HG03280 (cell line): ENCODE measurements at regions not wholly inside any gene's neighbourhood (a gene's known extent, or its start where the extent isn't known, plus 50 kb on each side); places are given as distances from the start of the nearest gene placed in this dataset.

Experiments
- ATAC-seq: cut with Tn5 transposase; IDR thresholded peaks from one replicate; pipeline ENCODE4 v1.9.1; 2021; ENCODE audit warnings: mild to moderate bottlenecking, moderate library complexity; ENCODE audit not compliant: unreplicated experiment

GRCh38 chr12:91935296-91935695 lies 210.3 kb downstream of the BTG1 start:
- no peak for ATAC-seq

DNA sequence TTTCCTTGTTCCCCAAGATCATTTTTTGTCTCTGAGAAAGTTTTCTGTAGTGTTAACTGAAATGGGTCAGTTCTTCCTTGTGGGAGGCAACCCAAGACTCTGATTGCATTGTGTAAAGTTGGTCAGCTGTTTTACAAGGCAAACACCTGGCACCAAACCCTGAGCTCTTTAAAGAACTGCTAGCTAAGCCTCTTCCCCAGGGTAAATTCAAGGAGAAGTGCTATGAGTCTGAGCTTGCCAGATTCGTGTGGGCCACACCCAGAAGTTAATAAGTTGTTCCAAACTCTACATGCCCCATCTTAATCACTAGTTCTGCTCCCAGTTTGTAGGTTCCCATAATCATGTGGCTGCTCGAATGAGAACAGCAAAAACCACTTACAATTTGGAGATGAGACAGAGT lies 214.5 kb downstream of the BTG1 start:
- ATAC-seq: no peak

- ATAC-seq: no peak
Measured at GRCh38 chr12:91928501-91928900, 217.1 kb downstream of the BTG1 start.

- no peak for ATAC-seq
Measured at GRCh38 chr12:91926848-91927247, 218.8 kb downstream of the BTG1 start.

GRCh38 chr12:91924827-91925226 lies 220.8 kb downstream of the BTG1 start:
- no peak for ATAC-seq

DNA sequence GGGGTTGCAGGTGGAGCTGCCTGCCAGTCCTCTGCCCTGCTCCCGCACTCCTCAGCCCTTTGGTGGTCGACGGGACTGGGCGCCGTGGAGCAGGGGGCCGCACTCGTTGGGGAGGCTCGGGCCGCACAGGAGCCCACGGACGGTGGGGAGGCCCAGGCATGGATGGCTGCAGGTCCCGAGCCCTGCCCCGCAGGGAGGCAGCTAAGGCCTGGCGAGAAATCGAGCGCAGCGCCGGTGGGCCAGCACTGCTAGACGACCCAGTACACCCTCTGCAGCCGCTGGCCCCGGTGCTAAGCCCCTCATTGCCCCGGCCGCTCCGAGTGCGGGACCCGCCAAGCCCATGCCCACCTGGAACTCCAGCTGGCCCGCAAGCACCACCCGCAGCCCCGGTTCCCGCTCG lies 221.8 kb downstream of the BTG1 start:
- no peak for ATAC-seq

GRCh38 chr12:91922674-91923073 lies 223.0 kb downstream of the BTG1 start:
- ATAC-seq: no peak

GRCh38 chr12:91922139-91922538 lies 223.5 kb downstream of the BTG1 start:
- ATAC-seq: no peak

DNA sequence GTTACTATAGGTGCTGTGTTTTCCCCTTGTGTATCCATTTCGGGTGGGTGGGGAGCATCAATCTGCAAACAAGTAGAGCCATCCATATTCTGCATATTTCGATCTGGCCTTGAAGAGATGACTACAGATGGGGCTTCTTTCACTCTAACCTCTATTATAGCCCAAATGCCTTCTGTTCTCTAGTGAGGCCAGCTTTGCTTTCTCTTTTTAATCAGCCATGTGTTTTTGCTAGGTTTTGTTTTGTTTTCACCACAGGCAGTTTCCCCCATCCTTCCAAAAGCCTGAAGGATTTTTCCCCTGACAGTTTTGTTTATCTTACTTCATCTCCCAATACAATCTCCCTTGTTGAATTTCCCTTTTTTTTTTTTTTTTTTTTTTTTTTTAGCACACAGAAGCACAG lies 224.1 kb downstream of the BTG1 start:
- ATAC-seq: no peak

GRCh38 chr12:91920741-91921140 lies 224.9 kb downstream of the BTG1 start:
- no peak for ATAC-seq

DNA sequence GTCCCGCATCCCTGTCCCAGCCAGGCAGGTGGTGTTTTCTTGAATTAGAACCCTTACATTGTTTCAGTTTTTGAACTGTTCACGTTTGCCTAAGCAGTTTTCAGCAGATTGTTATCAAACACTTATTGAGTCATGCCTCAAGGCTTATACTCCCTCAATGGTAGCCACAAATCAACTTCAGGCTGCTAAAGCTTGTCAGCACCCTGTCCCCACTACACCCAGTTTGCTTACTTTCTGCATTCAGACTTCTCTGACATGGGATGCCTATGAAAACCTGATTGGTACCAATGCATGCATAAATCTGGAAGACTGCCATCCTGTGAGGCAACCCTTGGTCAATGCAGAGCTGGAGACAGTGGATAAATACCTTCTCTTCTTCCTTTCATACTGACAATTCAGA lies 225.4 kb downstream of the BTG1 start:
- ATAC-seq: no peak

GRCh38 chr12:91918431-91918830 lies 227.2 kb downstream of the BTG1 start:
- ATAC-seq: no peak

DNA sequence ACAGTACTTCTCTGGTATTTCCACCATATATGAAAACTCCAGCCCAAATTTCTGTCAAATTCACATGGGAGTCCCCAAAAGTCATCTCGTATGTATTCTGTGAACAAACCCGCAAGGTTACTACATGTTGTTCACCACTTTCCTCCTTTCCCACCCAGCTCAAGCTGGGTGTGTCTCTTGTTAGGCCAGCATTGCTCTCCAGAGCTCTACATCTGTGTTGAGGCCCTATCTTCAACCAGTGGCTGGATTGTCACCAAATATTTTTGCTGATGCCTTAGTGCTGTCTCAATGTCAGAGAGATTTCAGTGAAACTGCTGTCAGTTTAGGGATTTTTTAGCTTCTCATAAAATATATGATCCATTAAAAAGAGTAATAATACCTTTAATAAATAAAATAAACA lies 230.9 kb downstream of the BTG1 start:
- no peak for ATAC-seq

- no peak for ATAC-seq
Measured at GRCh38 chr12:91913651-91914050, 232.0 kb downstream of the BTG1 start.

GRCh38 chr12:91913124-91913523 lies 232.5 kb downstream of the BTG1 start:
- ATAC-seq: no peak

DNA sequence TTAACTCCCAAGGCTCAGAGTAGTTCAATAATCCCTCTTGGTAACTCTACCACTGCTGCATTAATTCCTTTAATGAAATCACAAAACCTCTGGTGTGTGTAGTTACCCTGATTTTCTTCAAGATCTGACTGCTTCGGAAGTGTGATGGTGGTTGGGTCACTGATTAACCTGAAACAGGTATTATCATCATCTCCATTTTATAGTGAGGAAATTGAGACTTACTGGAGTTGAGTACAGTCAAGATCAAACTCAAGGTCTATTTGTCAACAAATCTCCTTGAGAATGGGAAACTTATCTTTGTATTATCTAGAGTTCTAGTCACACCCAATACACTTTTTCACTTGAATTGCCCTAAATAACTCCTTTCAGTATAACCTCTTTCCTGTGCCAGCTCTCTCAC lies 233.5 kb downstream of the BTG1 start:
- ATAC-seq: no peak

DNA sequence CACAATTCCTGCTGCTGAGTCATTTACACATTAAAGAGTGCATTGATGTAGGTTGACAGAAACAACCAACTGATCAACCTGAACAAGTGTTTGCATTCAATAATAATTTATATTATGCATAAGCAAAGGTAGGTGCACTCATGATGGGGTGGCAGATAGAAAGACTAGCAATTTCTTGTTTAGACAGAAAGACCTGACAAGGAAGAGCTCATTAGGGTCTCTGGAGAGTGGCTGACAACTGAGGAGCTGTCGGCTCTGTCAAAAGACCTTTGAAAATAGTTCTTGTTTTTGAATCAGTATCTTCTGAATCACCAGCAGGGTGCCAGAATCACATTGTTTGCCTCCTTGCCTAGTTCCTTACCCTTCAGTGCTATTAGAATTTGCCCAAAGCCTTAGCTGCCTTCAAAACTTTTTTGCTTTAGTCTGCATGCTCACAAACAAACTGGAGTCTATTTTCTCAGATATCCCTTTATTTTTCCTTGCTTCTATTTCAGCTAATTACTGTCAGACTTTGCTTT lies 234.7 kb downstream of the BTG1 start:
- ATAC-seq: no peak

DNA sequence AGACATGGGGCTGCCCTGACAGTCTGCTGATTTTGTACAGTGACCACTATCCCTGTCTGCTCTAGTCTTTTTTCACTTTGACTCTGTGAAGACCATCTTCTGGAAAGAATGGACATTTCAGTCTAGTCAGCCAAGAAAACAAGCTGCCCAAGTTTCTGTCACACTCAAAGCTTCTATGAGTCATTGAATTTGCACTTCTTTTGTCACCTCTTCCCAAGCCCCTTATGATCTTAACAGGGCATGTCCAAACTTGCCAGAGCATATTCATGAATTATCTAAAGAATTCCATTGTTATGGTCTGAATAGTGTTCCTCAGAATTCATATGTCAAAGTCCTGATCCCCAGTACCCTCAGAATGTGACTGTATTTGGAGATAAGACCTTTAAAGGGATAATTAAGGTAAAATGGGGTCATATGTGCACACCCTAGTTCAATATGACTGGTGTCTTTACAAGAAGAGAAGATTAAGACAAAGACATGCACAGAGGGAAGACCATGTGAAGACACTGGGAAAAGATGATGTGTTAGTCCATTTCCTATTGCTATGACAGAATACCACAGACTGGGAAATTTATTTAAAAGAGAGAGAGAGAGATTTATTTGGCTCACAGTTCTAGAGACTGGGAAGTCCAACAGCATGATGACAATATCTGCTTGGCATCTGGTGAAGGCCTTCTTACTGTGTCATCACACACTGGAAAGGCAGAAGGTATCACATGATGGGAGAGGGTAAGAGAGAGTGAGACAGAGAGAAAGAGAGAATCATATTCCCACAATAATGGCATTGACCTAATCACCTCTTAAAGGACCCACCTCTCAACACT lies 242.6 kb downstream of the BTG1 start:
- ATAC-seq: no peak

DNA sequence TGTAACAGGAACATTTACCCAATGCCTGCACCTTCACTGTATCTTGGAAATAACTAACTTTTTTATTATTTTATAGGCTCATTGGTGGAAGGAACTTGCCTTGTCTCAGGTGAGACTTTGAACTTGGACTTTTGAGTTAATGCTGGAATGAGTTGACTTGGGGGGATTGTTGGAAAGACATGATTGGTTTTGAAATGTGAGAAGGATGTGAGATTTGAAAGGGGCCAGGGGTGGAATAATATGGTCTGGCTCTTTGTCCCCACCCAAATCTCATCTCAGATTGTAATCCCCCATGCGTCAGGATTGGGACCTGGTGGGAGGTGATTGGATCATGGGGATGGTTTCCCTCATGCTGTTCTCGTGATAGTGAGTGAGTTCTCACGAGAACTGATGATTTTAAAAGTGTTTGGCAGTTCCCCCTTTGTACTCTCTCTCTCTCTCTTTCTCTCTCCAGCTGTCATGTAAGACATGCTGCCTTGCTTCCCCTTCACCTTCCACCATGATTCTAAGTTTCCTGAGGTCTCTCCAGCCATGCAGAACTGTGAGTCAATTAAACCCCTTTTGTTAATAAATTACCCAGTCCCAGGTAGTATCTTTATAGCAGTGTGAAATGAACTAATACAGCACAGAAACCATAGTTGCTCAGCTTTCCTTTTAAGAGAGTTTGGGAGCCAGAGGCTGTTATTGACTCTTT lies 244.1 kb downstream of the BTG1 start:
- ATAC-seq: no peak

DNA sequence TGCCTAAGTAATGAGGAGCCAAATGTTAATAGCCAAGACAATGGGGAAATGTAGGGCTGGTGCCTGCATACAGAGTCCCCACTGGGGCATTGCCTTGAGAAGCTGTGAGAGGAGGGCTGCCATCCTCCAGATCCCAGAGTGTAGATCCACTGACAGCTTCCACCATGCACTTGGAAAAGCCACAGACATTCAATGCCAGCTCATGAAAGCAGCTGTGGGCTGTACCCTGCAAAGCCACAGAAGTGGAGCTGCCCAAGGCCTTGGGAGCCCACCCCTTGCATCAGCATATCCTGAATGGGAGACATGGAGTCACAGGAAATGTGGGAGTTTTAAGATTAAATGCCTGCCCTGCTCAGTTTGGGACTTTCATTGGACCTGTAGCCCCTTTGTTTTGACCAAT lies 244.7 kb downstream of the BTG1 start:
- no peak for ATAC-seq

GRCh38 chr12:91899056-91899455 lies 246.6 kb downstream of the BTG1 start:
- ATAC-seq: no peak

DNA sequence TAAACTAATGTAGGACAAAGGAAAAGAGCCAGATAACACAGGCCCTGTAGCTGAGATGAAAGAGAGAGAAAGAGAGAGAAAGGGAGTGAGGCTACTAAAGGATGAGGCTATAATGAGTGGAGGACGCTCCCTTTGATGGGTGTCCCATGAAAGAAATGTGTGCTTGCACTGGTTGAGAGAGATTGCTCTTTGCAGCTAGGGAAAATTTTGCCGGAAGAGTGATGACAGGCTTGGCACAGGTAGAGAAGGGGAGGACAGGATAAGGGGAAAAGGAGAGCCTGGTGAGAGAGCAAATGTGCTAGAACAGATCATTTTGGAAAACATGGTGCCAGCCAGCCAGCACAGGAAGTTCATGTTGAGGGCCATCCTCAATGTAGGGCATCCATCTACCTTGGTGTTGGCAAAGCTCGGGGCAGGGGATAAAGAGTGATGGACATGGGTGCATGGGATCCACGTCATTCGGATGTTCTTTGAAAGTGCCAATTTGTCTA lies 248.6 kb downstream of the BTG1 start:
- ATAC-seq: no peak
